Adrenal gland (tissue), 5 donors: ENCODE measurements at regions not wholly inside any gene's neighbourhood (a gene's known extent, or its start where the extent isn't known, plus 50 kb on each side); places are given as distances from the start of the nearest gene placed in this dataset.

Experiments used
- POLR2A ChIP-seq, 2 donors: fragments of 450-650 bp; IDR thresholded peaks; one replicate each; pipeline ENCODE4 v1.6.1; 2017; ENCODE audit warnings: antibody characterized with exemption in 2 of 2, mild to moderate bottlenecking in 2 of 2, moderate library complexity in 1 of 2
- TF ChIP-seq, protein P1 (sequence below), 6 experiments: fragments of 450-650 bp in 4 of 6; fragments of 200-600 bp in 2 of 6; sonication (generic) in 1 of 6; IDR thresholded peaks; 1 replicate in 5 of 6; 2 replicates in 1 of 6; pipeline versions ENCODE4 v1.5.1 to v1.8.0; 2016 to 2021; ENCODE audit warnings: antibody characterized with exemption in 6 of 6, mild to moderate bottlenecking in 2 of 6, moderate library complexity in 1 of 6
- donor health status: DM: no; HTN: no; CAD: no.

DNA sequence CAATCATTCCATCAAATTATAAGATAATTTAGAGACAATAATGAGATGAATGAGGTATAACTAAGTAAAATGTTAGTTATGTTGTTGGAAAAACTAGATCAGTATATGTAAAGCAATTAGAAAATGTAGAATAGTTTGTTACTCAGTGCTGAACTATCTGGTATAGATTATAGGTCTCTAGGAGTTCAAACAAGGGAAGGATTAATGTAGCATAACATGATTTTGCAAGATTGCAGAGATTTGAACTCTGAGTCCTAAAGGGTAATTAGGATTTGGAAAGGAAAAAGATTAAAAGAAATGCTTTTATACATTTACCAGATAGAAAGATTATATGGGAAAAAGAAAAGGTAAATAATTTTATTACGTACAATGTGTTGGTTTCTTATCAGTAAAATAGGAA is 246.3 kb downstream of the KCNC2 start:
- TF ChIP-seq, protein P1, sequence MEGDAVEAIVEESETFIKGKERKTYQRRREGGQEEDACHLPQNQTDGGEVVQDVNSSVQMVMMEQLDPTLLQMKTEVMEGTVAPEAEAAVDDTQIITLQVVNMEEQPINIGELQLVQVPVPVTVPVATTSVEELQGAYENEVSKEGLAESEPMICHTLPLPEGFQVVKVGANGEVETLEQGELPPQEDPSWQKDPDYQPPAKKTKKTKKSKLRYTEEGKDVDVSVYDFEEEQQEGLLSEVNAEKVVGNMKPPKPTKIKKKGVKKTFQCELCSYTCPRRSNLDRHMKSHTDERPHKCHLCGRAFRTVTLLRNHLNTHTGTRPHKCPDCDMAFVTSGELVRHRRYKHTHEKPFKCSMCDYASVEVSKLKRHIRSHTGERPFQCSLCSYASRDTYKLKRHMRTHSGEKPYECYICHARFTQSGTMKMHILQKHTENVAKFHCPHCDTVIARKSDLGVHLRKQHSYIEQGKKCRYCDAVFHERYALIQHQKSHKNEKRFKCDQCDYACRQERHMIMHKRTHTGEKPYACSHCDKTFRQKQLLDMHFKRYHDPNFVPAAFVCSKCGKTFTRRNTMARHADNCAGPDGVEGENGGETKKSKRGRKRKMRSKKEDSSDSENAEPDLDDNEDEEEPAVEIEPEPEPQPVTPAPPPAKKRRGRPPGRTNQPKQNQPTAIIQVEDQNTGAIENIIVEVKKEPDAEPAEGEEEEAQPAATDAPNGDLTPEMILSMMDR (IDR thresholded peaks at IDR 0.05): no peak
- no peak for TF ChIP-seq POLR2A (IDR thresholded peaks at IDR 0.05)
